GM19238 (cell line): ENCODE measurements at regions not wholly inside any gene's neighbourhood (a gene's known extent, or its start where the extent isn't known, plus 50 kb on each side); places are given as distances from the start of the nearest gene placed in this dataset.

Experiments used
- DNase-seq: peaks from one replicate; pipeline ENCODE4 v3.0.0; 2011; ENCODE audit warnings: low spot score; ENCODE audit not compliant: insufficient read length

- no peak for DNase-seq
Measured at GRCh38 chr12:75840994-75841355, 190.6 kb downstream of the PHLDA1 start.

DNA sequence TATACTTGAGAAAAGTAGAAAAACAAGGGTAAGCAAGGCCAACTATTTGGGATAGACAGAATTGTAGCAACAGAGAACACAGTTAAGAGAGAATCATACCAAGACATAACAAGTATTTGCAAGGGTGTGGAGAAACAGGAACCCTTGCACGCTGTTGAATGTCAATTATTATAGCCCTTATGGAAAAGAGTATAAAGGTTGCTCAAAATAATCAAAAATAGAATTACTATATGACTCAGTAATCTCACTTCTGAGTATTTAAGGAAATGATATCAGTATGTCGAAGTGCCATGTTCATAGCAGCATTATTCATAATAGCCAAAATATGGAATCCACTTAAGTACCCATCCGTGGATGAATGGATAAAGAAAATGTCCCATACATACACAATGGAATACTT, 193.3 kb downstream of the PHLDA1 start:
- DNase-seq = no peak

GRCh38 chr12:75837700-75838099, 193.9 kb downstream of the PHLDA1 start:
- no peak for DNase-seq

DNA sequence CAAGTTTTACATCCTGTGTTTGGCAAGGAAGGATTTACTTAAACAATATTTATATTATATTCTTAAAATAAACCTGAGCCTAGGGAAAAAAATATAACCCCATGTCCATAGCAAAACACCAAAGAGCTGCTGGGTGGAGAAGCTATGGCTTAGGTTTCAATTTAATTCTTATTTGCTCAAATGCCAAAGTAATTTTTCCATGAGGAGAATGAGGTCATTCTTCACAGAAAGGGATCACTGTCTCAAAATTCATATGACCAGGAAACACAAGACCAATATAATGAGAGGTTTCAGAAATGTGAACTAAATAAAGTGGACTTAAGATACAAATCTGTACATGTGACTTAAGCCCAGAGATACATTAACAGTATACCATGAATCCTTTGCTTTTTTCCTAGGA, 195.0 kb downstream of the PHLDA1 start:
- no peak for DNase-seq

DNA sequence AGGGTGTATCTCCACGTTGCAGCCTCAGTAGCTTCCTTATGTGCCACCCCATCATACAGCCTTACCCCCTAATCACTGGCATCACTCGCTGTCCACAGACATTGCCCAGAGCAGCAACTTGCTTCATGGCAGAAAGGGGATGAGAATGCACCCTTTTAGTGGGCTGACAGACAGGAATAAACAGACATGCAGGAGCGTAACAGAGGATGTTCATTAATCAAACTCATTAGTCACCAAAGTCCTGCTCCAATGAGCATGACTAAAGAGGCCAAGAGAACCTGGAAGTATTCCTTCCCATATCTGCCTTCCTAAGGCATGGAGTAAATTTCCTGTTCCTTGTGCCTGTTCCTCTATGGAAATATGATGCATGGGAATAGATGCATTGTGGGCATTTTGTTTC, 197.0 kb downstream of the PHLDA1 start:
- DNase-seq = no peak

DNA sequence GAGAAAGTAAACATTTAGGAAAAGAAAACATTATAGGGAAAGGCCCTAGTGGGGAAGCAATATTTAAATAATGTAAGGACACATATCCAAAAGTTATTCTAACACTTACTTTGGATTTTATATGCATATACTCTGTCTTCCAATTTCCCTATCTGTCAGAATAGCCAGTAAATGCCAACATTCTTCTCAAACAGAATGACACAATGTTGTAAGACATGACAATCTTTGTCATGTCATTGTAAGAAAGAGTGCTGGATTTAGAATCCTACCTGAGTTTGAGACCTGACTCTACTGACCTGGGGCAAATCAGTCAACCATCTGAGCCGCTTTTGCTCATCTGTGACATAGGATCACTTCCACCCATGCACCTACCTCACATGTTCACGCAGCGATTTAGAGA, 198.3 kb downstream of the PHLDA1 start:
- DNase-seq = no peak

- DNase-seq = no peak
Measured at GRCh38 chr12:75831402-75831801, 200.2 kb downstream of the PHLDA1 start.

- no peak for DNase-seq
Measured at GRCh38 chr12:75827061-75827460, 204.5 kb downstream of the PHLDA1 start.

GRCh38 chr12:75825686-75826085, 205.9 kb downstream of the PHLDA1 start:
- DNase-seq = no peak

- DNase-seq = no peak
Measured at GRCh38 chr12:75823475-75823874, 208.1 kb downstream of the PHLDA1 start.

DNA sequence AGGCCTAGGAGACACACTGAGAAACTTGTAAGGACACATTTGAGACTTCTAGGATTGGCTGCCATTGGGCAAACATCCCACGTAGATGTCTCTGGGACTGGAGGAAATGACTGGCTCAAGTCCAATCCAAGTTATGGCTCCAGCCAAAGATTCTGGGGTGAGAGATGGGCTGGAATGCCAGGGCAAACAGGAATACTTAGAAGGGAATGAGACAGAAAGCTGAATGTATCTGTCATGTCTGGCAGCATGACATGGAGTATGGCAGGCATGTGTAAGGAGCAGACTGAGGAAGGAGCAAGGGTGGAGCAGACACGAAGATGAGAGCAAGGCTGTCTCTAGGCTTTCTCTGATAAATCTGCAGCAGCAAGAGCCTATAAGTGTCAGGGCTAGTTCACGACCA, 209.2 kb downstream of the PHLDA1 start:
- no peak for DNase-seq

DNA sequence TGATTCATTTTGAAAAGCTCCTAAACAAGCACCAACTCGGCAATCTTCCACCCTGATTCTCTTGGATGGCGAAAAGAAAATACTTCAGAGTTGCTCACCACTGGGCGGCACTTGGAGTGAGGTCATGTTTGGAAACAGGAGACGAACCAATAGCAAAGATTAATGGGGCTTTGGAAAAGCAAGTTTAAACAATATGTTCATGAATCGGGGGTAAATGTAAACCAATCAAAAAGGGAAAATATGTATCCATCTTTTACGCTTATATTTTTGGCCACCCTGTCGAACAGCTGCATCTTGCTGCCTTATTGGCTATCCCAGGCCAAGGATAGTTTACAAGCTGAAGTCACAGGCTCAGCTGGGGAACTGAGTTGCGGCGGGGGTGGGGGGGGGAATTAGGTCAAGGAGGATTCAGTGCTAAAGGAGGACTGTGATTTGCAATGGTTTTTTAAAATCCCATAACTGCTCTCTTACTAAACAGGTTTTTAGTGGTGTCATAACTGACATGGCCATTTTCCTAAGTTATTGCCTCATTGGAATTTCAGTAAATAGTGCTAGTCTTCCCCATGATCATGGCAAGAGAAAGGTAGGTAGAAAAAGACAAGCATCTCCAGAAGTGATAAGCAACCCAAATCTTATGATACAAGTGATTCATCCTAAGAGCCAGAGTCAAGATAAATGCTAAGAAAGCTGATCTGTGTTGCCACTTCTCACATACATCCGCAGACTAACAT, 210.6 kb downstream of the PHLDA1 start:
- no peak for DNase-seq

DNA sequence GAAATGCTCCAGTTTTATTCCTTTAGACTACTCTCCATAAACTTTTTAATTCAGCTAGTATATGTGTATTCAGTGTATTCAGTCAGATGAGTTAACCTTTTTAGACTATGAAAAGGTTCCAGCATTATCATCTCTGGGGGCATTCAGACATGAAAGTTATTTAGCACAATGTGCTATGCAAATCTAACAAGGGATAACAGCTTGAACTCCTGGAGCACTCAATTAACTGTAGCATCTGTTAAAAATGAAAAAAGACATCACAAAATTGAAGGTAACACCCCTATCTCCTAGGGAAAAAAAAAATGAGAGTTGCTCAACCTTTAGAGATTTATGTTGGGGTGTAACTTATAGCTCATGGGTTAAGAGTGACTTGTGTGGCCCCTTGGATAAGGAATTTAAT, 211.5 kb downstream of the PHLDA1 start:
- no peak for DNase-seq

DNA sequence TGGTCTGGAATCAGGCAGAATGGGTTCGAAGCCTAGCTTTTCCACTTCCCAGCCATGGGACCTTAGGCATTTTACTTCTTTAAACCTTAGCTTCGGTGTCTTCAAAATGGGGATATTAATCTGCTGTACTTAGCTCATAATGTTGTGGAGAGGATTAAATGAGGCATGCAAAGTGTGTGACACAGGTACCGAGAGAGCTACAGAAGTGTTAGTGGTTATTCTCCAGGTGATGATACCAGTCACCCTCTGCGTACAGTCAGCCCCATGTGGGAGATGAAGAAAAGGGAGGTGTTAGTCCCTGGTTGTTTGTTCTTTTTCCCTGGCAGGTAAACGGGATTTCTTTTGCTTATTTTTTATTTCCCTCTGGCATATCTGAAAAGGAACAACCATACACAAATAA, 212.1 kb downstream of the PHLDA1 start:
- DNase-seq = no peak

DNA sequence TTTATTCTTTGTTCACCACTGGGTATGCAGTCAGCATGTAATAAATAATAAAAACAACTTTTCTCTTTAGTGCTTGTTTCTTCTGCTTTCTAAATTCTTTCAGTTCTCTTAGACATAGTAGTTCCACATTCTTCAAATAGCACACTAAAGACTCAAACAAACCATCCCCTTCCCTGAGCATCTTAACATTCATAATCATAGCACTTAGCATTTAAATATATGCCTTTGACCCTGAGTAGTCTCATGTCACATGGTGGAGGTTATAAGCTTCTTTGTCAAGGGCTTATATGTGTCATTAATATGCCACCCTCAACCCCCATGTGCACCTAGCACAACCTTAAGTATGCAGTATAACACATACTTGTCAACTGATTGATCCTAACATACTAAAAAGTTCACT, 212.7 kb downstream of the PHLDA1 start:
- no peak for DNase-seq

- no peak for DNase-seq
Measured at GRCh38 chr12:75816897-75817296, 214.7 kb downstream of the PHLDA1 start.

GRCh38 chr12:75815756-75816155, 215.8 kb downstream of the PHLDA1 start:
- no peak for DNase-seq

DNA sequence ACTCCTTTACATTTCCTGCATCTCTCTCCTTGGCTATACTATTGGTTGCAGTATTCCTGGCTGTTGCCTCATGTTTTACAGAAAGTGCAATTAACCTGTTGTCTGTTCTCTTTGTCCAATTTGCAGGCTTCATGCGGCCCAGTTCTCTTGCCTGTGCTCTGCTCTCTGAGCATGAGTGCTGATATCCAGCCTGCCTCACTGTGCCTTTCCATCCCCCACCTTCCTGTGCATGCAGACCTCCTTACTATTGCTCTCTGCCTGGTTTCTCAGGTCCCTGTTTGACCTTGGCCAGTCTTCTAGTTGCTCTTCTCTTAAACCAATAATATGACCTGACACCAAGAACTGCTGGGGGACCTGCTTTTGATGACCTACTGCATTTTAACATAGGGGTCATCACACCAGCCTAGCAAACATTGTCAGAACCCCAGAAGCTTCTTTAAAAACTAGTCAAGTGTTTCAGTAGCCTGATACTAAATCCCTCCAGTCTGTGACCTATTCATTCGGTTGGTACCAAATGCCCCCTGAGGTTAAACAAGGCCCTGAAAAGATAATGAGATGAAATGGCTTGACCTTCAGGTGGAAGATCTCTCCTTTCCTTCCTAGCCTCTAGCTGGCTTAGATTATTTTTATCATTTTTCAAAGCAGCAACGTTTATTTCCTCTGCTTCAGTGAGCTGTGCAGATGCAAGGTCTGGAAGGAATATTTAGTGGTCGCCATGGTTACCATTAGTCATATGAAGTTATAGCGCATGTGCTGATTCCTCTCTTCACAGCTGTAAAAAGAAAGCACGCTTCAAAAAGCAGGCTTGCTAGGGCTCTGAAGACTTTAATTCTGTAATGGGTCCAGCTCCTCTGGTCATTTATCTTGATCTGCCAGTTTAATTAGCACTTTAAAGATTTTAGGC, 216.5 kb downstream of the PHLDA1 start:
- no peak for DNase-seq

DNA sequence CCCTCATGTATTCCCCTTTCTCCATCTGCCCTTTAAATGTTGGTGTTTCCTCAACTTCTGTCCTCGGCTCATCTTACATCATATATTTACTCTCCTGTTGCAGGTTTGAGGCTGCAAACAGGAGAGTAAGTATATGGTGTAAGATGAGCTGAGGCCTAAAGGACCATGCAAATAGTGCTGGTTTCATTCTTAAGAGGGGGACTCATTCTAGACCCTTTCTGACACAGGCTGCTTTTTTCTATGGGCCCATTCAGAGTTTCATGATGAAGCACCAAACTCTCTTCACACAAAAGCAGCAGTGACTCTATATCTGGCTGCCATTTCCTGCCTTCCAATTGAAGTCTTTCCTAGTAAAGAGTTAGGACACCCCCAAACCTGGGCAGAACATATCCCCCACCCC, 218.5 kb downstream of the PHLDA1 start:
- no peak for DNase-seq

- DNase-seq = no peak
Measured at GRCh38 chr12:75812271-75813018, 219.1 kb downstream of the PHLDA1 start.

DNA sequence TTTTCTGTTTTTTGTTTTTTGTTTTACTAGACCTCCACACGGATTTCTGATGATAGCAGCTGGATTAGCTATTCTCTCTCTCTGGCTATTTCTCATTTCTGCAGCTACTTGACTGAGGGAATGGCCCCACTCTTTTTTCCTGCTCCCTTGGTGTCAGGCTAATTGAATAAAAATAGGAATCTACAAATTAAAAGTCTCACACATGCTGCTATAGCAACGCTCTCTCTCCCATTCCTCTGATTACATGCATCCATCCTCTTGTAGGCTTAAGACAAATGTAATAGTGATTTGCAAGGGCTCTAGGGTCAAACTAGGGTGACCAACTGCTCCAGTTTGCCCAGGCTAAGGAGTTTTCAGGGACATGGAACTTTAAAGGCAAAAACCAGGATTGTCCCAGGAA, 221.8 kb downstream of the PHLDA1 start:
- no peak for DNase-seq

DNA sequence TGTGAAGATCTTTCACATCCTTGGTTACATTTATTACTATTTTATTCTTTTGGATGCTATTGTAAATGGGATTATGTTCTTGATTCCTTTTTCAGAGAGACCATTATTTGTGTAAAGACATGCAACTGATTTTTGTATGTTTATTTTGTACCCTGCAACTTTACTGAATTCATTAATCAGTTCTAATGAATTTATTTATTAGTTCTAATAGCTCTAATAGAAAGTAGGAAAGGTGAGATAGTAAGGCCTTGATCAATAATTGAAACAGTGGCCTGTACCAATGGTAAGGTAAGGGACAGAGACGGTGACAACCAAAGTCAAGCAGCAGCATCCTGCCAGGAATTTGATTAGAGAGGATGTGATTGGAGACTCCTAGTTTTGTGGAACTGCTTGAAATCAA, 224.1 kb downstream of the PHLDA1 start:
- no peak for DNase-seq
